Astrocyte of the hippocampus (primary cell): ENCODE measurements at regions not wholly inside any gene's neighbourhood (a gene's known extent, or its start where the extent isn't known, plus 50 kb on each side); places are given as distances from the start of the nearest gene placed in this dataset.
A peak's percentile ranks its signal among the peaks of the same experiment; 100 is the strongest.

ENCODE experiments used
- DNase-seq: peaks from one replicate; pipeline ENCODE4 v3.0.0; 2011; ENCODE audit warnings: low read depth, low spot score

DNA sequence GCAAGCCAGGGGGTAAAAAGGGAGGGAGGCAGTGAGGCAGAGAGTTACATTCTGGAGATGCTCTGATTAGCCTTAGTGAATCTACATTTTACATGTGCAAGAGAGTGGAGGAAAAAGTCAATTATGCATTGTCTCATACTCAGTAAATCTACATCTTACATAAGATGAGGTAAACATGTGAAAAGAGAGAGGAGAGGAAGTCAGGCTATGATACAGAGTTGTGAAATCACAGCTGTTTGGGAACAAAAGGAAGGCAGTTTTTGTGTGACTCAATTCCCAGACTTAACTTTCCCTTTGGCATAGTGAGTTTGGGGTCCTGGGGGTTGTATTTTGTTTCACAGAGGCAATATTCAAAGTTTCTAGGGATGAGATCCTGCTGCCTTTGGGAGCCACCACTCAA, 67.8 kb downstream of the GP2 start:
- no peak for DNase-seq

DNA sequence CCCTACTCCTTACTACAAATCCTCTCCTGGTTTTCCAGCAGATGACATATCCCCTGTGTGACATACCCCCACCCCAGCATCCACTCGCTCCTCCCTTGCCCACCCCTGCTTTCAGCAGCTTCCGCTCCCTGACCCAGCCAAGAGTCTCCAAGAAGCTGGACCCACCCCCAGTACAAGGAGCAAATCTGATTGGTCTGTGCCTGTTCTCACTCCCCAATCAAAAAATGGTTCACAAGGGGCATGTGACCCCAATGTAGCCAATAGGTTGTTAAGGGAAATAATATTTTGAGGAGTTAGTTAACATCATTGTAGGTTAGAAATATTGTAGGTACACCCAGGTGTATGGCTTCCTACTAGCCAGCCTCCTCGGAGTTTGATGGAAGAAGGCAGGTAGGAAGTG, 70.1 kb downstream of the GP2 start:
- DNase-seq, result no peak

DNA sequence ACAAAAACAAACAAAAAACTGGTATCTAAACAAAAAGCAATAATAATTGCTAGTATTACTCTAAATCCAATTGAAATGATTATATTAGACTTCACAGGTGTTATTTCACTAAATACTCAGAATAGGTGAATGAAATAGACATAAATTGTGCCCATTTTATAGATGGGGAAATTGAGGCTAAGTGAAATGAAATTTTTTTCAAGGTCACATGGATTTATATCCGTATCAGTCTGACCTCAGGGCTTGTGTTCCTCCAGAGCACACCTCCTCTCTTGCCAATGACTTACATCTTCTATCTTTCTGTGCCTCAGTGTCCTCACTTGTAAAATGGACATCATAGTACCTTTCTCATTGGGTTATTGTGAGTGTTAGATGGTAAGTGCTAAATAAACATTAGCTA, 72.3 kb downstream of the GP2 start:
- no peak for DNase-seq

DNA sequence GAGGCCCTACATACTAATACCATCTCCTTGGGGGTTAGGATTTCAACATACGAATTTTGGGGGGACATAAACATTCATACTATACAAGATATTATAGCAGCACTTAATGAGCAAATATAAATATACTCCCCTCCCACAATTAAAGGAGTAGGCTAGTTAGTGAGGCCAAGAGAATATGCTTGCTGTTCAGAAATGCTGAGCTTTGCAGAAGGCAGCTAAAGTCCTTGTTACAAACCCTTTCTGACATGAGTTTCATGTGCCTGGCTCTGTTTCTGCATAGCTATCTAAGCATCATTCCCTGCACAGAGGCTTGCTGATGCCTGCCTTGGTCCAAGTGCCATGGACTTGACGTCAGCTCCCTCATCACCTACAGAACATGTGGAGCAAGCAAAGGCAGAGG, 73.5 kb downstream of the GP2 start:
- no peak for DNase-seq

DNA sequence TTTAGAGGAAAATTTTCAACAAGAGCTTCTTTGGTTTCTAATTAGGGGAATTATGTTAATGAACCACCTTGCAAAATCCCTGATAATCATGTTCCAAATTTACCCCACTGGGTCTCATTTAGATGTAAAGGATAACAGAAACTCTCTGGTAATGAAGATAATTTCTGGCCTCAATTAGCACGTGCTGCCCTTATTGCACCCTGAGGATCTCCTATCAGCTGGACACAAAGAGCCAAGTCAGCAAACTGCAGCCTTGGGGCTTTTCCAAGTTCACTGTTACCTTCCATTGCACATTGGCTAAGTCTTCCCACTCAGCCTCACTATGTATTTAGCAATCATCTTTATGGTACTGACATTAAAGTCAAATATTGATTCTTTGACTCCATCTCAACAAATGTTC, 78.1 kb downstream of the GP2 start:
- DNase-seq, result no peak

DNA sequence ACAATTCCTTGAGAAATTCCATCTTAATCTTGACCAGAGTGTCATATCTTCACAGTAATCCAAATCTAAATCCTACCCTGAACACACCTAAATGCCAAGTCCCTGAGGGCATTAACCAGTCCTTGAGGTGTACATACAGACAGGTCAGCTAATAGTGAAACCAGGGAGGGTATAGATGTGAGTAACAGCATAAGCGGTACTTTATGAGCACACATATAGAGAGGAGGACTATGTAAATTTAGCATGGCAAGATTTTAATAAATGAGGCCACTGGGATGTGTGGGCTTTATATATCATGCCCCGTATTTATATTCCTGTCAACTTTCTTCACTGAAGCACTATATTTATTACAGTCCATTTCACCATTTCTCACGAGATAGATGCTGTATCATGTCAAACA, 80.2 kb downstream of the GP2 start:
- DNase-seq, result no peak

DNA sequence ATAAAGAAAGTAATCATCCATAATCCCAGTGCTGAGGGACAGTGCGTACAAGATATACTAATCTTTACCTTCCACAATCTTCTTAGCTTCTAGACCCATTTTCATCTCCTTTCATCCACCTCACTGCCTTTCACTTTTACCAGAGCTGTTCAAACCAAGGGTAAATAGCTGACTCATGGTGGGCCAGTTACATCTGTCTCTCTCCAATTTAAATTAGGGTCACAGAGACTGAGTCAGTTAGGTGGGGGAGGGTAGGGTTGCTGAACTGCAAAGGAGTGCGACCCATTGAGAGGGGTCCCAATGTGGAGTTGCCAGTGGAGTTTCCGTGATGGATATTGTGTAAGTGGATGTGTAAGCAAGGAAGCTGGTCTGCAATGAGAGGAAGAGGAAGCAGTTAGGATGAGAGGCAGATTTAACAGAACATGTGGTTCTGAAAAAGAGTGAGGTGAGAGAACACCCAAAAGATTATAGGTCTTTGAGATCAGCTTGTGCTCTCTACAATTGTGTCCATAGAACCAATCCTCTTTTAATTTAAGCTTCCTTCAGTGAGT, 83.5 kb downstream of the GP2 start:
- peak; percentile 9 for DNase-seq

DNA sequence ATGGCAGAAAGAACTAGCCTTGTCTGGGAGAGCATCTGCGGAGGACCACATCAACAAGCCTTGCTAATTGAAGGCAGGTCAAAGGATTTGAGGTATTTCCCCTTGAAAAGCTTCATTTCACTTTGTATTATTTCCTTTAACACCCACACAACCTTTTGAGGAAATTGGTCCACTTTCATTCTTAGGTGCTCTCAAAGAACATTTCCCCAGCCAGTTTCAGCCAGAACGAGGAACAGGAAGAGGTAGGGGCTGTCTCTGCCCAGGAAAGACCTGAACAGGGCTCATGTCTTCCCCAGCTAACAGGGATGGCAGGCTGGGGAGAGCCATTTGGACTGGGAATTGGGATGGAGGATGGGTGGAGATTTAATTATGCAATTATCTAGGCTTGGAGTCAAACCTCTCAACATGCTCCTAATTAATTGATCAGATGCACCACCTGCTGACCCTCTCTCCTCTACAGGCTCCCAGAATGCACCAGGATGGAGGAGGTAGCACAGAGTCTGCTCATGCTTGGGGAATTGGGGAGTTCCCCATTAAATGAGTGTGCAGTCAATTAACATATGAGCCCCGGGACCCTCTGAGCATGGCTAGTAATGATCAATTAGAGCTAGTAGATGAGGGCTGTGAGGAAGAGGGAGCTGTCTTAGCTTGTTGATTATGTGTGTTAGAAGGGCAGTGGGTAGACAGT, 84.6 kb downstream of the GP2 start:
- no peak for DNase-seq

DNA sequence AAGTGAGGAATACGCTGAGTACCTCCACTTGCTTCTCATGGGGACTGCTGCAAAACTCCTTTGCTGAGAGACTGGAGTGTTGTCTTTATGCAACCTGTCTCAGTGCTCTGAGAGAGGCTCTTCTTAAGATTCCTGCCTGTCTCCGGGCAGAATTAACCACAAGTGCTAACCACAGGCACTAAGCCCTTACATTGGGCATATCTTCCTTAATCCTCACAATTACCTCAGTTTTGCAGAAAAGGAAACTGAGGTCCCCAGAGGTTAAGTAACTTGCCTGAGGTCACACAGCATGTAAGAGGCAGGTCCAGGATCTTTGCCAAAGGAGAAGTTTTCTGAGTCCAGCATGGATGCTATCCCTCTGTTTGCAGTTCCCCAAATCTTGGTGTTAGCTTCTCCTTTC, 86.0 kb downstream of the GP2 start:
- DNase-seq, result no peak

DNA sequence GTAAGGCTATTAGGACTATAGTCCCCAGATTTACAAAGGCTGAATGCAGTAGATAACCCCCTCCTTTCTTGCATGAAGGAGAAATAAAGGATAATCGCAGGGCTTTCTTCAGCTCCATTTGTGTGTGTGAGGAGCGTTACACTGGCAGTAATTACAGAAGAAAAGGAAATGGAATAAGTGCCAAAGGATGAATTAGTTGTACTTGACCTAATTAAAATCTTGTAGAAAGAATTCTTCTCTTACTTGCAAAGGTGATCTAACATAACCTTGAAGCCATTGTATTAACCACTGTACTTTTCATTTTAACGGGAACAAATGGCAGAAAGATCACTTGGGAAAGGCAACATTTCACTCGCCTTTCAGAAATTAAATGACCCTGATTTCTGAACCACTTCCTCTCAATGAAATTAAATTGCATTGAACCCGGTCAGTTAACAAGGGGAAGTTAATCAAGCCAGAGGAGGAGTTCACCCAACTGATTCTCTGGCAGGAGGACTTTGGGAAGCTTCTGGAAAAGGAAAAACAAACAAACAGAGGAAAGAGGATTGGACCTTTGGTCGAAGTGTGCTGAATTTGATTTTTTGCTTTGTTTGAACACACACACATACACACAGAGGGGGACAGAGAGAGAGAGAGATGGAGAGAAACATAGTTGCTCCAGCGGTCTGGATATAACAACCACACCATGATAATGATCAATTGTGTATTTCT, 90.6 kb downstream of the GP2 start:
- no peak for DNase-seq

DNA sequence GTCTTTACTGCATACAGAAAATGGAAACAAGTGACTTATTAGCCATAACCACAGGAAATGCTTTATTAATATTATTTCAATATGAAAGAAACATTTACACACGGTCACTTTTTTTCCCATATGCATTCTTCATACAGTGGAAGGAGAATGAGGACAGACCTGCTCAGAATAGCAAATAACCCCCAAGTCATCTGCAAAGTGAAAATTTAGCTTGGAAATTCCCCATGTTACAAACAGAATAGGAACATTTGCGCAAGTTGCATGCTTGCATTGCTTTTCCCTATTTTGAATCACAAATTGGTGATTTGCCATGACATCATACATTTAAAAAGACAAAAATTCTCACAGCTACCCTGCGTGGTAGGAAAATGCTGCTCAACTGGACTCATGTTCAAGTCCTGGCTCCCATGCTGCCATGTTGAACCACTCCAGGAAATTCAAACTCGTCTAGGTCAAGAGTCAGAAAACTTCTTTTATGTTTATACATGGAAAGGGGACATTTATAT, 102.0 kb downstream of the GP2 start:
- DNase-seq, result no peak

DNA sequence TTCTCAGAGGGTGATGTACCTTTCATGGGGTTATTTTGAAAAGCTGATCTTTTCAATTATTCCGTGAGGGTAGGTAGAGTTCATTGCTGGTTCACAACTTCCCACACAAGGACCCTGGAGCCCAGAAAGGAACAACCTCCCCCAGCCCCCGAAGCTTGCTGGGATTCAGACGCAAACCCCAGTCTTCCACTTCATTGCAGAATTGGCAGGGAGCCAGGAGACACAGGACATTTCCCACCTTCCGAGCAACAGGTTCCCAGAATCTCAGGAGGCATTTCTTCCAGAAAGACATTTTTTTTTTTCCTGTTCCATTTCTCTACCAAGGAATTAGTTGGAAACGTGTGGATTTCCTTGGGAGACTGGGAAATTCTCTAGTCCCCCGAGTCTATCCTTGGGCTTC, 106.1 kb downstream of the GP2 start:
- DNase-seq, result no peak

DNA sequence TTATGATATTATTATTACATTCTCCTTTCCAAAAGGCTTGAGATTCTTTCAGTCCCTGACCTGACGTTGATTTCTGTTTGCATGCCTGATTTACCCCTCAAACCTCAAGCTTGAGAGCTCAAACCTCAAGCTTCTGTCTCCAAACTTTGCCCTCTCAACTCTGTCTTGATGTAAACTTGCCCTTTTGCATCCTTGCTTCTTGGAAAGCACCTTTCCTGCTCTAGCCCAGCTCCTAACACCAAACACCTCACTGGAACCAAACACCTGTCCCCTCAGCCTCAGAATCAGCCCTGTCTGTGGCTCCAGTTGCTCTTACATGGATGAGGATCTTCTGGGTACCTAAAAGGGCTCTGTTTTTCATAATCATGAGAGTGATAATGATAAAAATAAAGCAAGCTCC, 109.2 kb downstream of the GP2 start:
- no peak for DNase-seq

DNA sequence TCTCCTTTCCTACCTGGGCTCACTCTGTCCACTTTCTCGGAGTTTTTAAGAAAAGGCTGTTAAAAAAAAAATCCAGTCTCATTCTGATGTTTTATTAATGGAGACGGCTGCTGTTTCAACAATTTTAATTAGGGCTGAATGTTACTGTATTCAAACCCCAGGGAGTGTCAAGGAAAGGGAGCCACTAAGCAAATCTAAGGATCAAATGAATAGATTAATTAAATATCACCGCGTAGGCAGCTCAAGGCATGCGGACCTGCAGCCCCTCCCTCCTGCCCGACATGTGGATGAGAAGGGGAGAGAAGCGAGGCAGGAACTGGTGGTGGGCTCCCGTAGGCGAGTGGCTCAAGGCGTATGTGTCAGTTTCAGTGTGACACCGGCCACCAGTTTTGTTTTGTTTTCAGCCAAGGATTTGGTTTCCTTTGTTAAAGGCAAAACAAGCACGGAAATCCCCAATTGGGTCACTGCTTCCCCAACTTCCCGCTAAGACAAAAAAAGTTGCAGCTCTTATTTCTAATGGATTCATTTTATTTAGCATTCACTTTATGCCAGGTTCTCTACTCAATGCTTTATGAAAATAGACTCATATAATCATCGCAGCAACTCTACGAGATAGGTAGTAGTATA, 110.6 kb downstream of the GP2 start:
- no peak for DNase-seq

DNA sequence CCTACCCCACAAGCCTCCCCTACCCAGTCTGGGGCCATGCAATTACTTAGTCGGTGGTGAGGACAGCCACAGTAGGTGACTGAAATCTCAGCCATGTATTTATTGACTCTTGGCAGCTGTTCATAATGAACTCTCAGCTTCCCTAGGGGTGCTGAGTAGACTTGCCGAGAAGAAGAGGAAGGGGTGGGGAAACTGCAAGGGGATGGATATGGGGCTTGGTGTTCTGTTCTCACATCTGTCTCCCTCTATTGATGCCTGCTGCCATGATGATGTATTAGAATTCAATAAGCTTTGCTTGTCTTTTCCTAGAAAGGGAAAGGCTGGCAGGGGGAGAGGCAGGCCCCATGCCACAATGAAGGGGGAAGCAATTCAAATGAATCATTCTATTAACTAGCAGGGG, 112.9 kb downstream of the GP2 start:
- no peak for DNase-seq

DNA sequence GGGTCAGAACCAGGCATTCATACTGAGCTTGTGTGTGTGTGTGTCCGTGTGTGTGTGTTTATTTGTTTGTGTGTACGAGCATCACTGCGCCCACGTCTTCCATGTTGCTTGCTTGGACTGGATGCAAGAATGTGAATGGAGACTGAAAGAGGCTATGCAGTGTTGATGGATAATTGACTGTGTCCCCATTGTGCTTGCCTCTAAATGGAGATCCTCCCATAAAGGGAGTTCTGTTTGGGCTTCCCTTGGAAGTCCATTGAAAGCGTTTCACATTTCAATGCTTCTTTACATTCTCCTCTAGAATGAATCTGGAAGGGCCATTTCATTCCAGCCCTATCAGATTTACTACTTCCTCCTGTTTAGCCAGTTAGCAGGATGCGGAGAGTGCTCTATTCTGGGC, 124.0 kb downstream of the GP2 start:
- no peak for DNase-seq

DNA sequence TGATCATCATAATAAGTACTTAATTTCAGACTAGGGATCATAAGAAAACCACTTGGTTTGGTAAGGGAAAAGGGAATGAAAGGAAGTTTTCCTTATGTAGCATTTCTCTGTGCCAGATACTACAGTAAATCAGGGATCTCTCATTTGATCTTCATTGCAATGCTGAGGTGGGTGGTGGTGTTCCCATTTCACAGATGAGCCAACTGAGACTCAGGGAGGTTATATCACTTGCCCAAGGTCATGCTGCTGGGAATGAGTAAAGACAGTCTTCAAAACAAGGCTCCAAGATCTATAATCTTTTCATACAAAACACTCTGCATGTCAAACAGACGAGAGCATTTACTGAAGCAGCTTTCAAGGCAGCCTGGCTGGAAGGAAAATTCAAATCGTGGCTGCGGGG, 124.6 kb downstream of the GP2 start:
- DNase-seq, result no peak

DNA sequence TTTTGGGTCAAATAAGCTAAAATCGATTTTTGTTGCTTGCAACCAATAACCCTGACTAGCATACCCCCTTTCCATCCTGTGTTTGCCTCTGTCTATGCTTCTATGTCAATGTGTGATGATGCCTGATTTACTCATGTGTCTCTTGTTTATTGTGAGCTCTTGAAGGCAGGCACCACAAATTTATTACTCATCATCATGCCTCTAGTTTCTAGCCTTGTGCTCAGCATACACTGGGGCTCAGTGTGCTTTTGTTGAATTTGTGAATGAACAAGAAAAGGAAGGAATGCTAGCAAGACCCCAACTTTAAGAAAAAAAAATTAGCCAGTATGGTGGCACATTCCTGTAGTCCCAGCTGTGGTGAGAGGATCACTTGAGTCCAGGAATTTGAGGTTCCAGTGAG, 119.1 kb upstream of the GPR139 start:
- DNase-seq, result peak; percentile 3

DNA sequence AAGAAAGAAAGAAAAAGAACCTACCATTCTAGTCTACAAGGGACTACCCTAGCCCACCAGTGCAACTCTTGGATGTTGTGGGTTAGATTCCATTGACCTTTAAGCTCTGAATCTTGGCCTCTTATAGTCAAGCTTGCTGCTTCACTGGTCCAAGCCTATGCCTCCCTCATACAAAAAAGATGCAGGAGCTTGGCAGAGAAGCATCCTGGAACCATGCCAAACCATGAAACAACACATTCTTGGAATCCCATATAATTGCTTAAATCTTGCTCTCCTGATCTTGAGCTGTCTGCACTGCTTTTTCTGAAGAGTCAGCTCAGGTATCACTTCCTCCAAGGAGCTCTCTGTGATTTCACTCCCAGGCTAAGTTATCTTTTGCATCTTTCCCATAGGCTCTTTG, 117.9 kb upstream of the GPR139 start:
- peak; percentile 62 for DNase-seq

DNA sequence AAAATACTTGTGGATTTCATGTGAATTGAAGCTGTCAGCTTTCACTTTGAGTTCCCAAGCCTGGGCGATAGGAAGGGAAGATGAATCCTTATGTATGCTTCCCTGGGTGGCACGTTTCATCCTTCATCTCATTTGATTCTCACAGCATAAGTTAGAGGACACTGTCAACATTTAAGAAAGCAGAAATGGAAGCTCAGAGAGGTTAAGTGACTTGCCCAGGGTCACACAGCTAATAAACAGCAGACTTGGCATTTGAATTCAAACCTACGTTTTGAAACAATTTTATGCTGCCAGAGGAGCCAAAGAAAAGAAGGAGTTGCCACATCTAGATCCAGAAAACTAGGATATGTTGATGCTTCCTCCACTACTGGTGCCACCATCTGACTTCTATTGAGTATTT, 108.3 kb upstream of the GPR139 start:
- DNase-seq, result no peak

DNA sequence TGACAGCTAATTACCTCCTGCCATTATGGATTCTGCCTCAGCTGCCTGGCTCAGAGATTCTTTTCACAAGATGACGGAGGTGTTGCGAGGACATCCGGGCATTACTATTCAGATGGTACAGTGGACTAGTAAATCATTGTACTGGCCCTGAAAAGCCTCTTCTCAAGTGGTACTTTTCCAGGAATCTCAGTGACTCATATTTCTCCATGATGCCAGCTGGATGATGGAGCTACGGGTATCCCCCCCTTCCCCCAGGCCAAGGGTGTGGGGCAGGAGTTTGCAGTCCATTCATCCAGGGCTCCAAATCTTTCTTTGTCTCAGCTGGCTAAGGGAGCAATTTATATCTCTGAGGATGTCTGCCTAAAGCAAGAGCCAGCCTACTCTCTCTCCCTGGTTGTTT, 107.7 kb upstream of the GPR139 start:
- DNase-seq, result peak; percentile 69

DNA sequence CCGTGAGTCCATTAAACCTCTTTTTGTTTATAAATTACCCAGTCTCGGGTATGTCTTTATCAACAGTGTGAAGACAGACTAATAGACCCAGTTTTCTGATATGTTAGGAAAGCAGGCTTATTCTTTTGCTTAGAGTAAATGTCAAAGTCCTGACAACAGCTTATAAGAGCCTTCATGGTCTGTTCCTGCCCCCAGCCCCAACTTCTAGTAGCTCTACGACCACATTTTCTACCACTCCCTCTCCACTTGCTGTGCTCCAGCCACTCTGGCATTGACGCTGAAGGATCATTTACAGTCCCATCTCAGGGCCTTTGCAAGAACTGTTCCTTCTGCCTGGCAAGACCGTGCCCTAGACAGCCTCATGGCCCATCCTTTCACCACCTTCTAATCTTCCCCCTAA, 104.6 kb upstream of the GPR139 start:
- no peak for DNase-seq

DNA sequence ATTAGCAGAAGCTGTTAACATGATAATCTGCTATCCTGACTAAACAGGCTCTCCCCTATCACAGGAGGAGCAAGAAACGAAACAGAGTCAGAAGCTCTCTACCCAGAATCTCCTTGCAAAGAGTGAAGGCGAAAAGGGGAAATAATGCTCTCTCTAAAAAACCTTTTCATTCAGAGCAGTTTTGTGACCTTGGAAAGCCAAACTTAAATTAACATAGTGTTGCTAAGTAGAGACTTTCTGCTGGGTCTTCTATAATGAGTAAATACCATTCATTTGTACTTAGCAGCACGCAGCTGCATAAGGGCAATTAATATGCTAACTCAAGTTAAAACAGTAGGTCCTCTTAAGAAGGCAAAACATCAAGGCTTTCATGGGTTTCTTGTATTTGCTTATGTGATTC, 101.7 kb upstream of the GPR139 start:
- no peak for DNase-seq
